Ishikawa (cell line): ENCODE measurements at regions not wholly inside any gene's neighbourhood (a gene's known extent, or its start where the extent isn't known, plus 50 kb on each side); places are given as distances from the start of the nearest gene placed in this dataset.

Experiments used
- CEBPB ChIP-seq: IDR thresholded peaks from 2 replicates; pipeline ENCODE4 v1.6.1; 2012
- CREB1 ChIP-seq: IDR thresholded peaks from 2 replicates; pipeline ENCODE4 v1.6.1; 2012; ENCODE audit warnings: low read depth
- EGR1 ChIP-seq: IDR thresholded peaks from 2 replicates; pipeline ENCODE4 v1.6.1; 2012
- EP300 ChIP-seq: IDR thresholded peaks from 2 replicates; pipeline ENCODE4 v1.6.1; 2012; ENCODE audit warnings: borderline replicate concordance
- FOXM1 ChIP-seq: IDR thresholded peaks from 2 replicates; pipeline ENCODE4 v1.6.1; 2012; ENCODE audit warnings: low read depth, borderline replicate concordance
- NFIC ChIP-seq: IDR thresholded peaks from 2 replicates; pipeline ENCODE4 v1.6.1; 2012
- RAD21 ChIP-seq: IDR thresholded peaks from 2 replicates; pipeline ENCODE4 v1.6.1; 2012; ENCODE audit warnings: low read depth
- TAF1 ChIP-seq: IDR thresholded peaks from 2 replicates; pipeline ENCODE4 v1.6.1; 2012; ENCODE audit warnings: low read depth, mild to moderate bottlenecking
- TCF12 ChIP-seq: IDR thresholded peaks from 2 replicates; pipeline ENCODE4 v1.6.1; 2012; ENCODE audit warnings: low read depth
- TEAD4 ChIP-seq: IDR thresholded peaks from 2 replicates; pipeline ENCODE4 v1.6.1; 2012
- YY1 ChIP-seq: IDR thresholded peaks from 2 replicates; pipeline ENCODE4 v1.6.1; 2012; ENCODE audit warnings: low read depth
- ZBTB7A ChIP-seq: IDR thresholded peaks from 2 replicates; pipeline ENCODE4 v1.6.1; 2012; ENCODE audit warnings: low read depth
- TF ChIP-seq, protein P1 (sequence below): IDR thresholded peaks from 2 replicates; pipeline ENCODE4 v1.6.1; 2012; ENCODE audit warnings: low read depth, mild to moderate bottlenecking
- TF ChIP-seq, protein P2 (sequence below): IDR thresholded peaks from 2 replicates; pipeline ENCODE4 v1.6.1; 2012
- TF ChIP-seq, protein P3 (sequence below): IDR thresholded peaks from 2 replicates; pipeline ENCODE4 v1.6.1; 2012

DNA sequence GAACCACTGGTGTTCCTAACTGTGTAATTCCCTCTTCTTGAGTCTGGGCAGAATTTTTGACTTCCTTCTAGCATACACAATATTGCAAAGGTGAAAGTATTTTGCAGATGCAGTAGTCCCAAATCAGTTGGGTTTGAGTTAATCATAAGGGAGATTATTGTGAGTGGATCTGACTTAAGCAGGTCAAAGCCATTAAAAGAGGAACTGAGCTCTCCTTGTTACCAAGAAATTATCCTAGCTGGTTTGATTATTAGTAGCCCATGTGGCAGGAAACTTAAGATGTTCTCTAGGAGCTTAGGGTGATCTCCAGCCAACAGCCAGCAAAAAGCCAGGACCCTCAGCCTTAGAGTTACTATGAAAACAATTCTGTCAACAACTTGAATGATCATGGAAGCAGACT, 221.8 kb downstream of the RPIA start:
- no peak for TF ChIP-seq RAD21
- TF ChIP-seq TEAD4 = no peak
- TF ChIP-seq NFIC = no peak
- TF ChIP-seq TAF1 = no peak
- TF ChIP-seq EGR1 = no peak
- no peak for TF ChIP-seq ZBTB7A
- no peak for TF ChIP-seq EP300
- no peak for TF ChIP-seq CEBPB
- TF ChIP-seq, protein P1, sequence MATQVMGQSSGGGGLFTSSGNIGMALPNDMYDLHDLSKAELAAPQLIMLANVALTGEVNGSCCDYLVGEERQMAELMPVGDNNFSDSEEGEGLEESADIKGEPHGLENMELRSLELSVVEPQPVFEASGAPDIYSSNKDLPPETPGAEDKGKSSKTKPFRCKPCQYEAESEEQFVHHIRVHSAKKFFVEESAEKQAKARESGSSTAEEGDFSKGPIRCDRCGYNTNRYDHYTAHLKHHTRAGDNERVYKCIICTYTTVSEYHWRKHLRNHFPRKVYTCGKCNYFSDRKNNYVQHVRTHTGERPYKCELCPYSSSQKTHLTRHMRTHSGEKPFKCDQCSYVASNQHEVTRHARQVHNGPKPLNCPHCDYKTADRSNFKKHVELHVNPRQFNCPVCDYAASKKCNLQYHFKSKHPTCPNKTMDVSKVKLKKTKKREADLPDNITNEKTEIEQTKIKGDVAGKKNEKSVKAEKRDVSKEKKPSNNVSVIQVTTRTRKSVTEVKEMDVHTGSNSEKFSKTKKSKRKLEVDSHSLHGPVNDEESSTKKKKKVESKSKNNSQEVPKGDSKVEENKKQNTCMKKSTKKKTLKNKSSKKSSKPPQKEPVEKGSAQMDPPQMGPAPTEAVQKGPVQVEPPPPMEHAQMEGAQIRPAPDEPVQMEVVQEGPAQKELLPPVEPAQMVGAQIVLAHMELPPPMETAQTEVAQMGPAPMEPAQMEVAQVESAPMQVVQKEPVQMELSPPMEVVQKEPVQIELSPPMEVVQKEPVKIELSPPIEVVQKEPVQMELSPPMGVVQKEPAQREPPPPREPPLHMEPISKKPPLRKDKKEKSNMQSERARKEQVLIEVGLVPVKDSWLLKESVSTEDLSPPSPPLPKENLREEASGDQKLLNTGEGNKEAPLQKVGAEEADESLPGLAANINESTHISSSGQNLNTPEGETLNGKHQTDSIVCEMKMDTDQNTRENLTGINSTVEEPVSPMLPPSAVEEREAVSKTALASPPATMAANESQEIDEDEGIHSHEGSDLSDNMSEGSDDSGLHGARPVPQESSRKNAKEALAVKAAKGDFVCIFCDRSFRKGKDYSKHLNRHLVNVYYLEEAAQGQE = no peak
- TF ChIP-seq TCF12 = no peak
- TF ChIP-seq, protein P2, sequence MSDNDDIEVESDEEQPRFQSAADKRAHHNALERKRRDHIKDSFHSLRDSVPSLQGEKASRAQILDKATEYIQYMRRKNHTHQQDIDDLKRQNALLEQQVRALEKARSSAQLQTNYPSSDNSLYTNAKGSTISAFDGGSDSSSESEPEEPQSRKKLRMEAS = no peak

DNA sequence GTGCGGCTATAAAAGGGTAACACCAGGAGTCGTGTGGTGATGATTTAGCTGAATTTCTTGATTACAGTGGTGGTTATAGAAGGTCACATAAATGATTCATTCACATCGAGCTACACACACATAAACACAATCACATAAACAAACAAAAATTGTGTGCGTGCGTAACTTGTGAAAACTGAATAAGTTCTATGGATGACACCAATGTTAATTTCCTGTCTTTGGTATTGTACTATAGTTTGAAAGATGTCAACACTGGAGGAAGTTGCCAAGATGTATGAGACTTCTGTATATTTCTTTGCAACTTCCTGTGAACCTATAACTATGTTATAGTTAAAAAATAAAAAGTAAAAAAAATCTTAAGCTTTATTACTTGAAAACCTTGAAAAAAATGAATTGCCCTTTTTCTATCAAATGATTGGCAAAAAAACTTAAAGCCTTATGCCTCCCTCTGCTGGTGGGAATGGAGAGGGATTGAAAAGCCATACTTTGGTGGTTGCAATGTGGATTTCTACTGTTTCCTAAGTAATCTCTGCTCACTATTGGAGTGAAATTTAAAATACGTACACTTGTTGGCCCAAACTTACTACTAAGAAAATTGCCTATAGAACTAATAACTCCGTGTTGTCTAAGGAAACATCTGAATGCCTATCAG, 227.7 kb downstream of the RPIA start:
- TF ChIP-seq TCF12 (no peak), RAD21 (peak; percentile 23; the same call in 1 of the 2 replicates), ZBTB7A (no peak), FOXM1 (no peak)
- TF ChIP-seq, protein P1 = no peak

DNA sequence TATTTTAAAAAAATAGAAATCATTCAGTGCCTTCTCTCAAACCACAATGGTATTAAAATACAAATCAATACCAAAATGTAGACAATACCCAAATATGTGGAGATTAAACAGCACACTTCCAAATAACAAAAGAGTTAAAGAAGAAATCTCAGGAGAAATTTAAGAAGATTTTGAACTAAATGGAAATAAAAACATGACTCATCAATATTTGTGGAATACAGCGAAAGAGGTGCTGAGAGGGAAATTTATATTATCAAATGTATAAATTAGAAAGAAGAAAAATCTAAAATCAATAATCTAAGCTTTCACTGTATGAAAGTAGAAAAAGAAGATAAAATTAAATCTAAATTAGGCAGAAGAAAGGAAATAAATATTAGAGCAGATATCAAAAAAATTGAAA, 233.1 kb downstream of the RPIA start:
- TF ChIP-seq TEAD4 (no peak), CEBPB (no peak), YY1 (no peak), RAD21 (no peak), EP300 (no peak), EGR1 (no peak), FOXM1 (no peak), TAF1 (no peak), ZBTB7A (no peak)
- TF ChIP-seq, protein P2 = no peak
- TF ChIP-seq, protein P3, sequence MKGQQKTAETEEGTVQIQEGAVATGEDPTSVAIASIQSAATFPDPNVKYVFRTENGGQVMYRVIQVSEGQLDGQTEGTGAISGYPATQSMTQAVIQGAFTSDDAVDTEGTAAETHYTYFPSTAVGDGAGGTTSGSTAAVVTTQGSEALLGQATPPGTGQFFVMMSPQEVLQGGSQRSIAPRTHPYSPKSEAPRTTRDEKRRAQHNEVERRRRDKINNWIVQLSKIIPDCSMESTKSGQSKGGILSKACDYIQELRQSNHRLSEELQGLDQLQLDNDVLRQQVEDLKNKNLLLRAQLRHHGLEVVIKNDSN = no peak

DNA sequence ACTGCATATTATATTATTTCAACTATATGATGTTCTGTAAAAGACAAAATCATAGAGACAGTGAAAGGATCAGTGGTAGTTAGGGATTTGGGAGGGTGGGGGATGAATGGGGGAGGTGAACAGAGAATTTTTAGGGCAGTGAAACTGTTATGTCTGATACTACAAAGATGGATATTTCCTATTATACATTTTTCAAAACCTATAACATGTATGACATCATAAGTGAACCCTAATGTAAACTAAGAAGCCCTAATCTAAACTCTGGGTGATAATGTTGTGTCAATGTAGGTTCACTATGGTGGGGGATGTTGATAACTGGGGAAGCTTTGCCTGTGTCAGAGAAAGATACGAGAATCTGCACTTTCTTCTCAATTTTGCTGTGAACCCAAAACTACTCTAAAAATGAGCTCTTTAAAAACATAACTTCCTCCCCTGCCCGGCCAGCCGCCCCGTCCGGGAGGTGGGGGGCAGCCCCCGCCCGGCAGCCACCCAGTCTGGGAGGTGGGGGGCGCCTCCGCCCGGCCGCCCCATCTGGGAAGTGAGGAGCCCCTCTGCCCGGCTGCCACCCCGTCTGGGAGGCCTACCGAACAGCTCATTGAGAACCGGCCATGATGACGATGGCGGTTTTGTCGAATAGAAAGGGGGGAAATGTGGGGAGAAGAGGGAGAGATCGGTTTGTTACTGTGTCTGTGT, 234.4 kb downstream of the RPIA start:
- TF ChIP-seq TEAD4 (no peak), TAF1 (no peak), TCF12 (no peak), ZBTB7A (no peak), CEBPB (no peak), YY1 (no peak), EP300 (no peak), NFIC (no peak), FOXM1 (no peak), RAD21 (no peak), EGR1 (no peak), CREB1 (no peak)
- TF ChIP-seq, protein P3 = no peak
- TF ChIP-seq, protein P2 = no peak
- TF ChIP-seq, protein P1 = no peak
